ENCODE measurements at regions not wholly inside any gene's neighbourhood (a gene's known extent, or its start where the extent isn't known, plus 50 kb on each side); places are given as distances from the start of the nearest gene placed in this dataset.

DNA sequence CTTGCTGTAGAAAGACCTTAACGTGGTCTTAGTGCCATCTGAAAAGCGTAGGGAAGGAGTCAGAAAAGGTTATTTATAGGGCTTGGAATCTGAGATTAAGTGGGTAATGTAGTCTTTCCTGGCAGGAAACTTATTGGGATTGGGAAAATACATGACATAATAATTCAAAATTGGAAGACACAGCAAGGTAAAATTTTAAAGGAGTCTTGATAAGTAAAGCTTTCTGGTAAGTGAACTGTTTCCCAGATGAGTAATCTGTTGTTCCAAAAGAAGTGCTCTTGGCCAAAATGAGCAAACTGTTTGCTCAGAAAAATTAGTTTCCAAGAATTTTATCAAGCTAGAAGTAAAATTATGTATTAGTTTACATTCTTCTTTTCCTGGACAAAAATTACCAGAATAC is 149.3 kb upstream of the TMTC2 start:
- no peak overlapping the region for H3K4ac ChIP-seq (ENCODE audit: low read length)

DNA sequence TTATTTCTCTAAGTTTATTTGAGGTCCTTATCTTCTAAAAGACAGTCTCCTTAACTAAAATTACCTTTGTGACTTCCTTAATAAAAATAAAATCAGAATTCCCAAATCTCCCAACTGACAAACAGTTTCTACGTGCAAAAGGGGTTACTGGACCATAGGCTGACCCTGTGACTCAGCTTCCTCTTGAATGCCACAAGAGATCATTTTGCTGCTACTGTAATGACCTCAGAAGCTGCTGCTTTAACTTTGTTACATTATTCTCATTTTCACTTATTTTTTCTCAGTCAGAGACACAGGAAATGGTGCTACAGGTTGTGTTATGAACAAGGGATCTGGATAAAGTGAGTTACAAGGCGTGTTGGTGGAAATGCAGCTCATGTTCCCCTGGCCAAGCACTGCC is 132.2 kb upstream of the TMTC2 start:
- Histone ChIP-seq H3K27me3 (ENCODE audit: control insufficient read depth in 3 of 3, insufficient read depth in 3 of 3, low read depth in 1 of 3, low read length in 3 of 3) (no peaks in the 10 kb centered on the region), H3K4me2 (ENCODE audit: insufficient read depth, low read length, poor library complexity, severe bottlenecking) (no peak overlapping the region), H2AK5ac (ENCODE audit: low read depth, low read length) (no peak overlapping the region), H3K9me3 (replicated peaks in 1 of 2; ENCODE audit: control insufficient read depth in 2 of 2, insufficient read depth in 1 of 2, low read depth in 1 of 2, low read length in 2 of 2) (peaks cover 0 to 1% of the 10 kb centered on the region in 2 donors), H3K14ac (ENCODE audit: low read length) (no peak overlapping the region), H3K9ac (ENCODE audit: low read depth, low read length, poor library complexity) (no peak overlapping the region), H3K4me3 (ENCODE audit: low read length in 2 of 2) (no peak overlapping the region), H4K91ac (ENCODE audit: low read depth, low read length, poor library complexity) (no peak overlapping the region), H3K4ac (ENCODE audit: low read length) (no peak overlapping the region), H4K8ac (ENCODE audit: low read depth, low read length) (no peak overlapping the region), H3K27ac (replicated peaks; ENCODE audit: low read length) (no peak overlapping the region), H3K36me3 (replicated peaks in 1 of 2; ENCODE audit: control insufficient read depth in 2 of 2, insufficient read depth in 2 of 2, low read length in 2 of 2) (no peaks in the 10 kb centered on the region), H2BK5ac (ENCODE audit: low read length) (no peak overlapping the region), H2BK15ac (ENCODE audit: low read length) (no peak overlapping the region), H2BK120ac (ENCODE audit: low read depth, low read length) (no peak overlapping the region), H3K4me1 (ENCODE audit: control insufficient read depth in 2 of 2, insufficient read depth in 1 of 2, low read depth in 1 of 2, low read length in 2 of 2) (no peaks in the 10 kb centered on the region), H2BK12ac (ENCODE audit: low read length) (no peak overlapping the region), H2AFZ (ENCODE audit: low read length) (no peak overlapping the region), H3K23ac (ENCODE audit: low read depth, low read length, poor library complexity) (no peak overlapping the region), H3K79me1 (ENCODE audit: low read depth, low read length) (no peaks in the 10 kb centered on the region), H3K18ac (ENCODE audit: low read length) (no peak overlapping the region)
- no peak for DNase-seq (ENCODE audit: low spot score)
- no CpG with 5 or more reads among the region's 2 CpGs for WGBS, 2 donors (ENCODE audit: extremely low coverage in 2 of 2, insufficient read length in 2 of 2, insufficient replicate concordance in 1 of 2)

More for the DNA sequence above, 149.3 kb upstream of the TMTC2 start:
- Histone ChIP-seq H2BK12ac (ENCODE audit: low read length) (no peak overlapping the region), H2BK5ac (ENCODE audit: low read length) (no peak overlapping the region), H4K8ac (ENCODE audit: low read depth, low read length) (no peak overlapping the region), H3K36me3 (replicated peaks in 1 of 2; ENCODE audit: control insufficient read depth in 2 of 2, insufficient read depth in 2 of 2, low read length in 2 of 2) (no peaks in the 10 kb centered on the region), H3K9ac (ENCODE audit: low read depth, low read length, poor library complexity) (no peak overlapping the region), H3K14ac (ENCODE audit: low read length) (no peak overlapping the region), H2BK15ac (ENCODE audit: low read length) (no peak overlapping the region), H2AFZ (ENCODE audit: low read length) (no peak overlapping the region), H3K4me3 (ENCODE audit: low read length in 2 of 2) (no peak overlapping the region), H3K9me3 (replicated peaks in 1 of 2; ENCODE audit: control insufficient read depth in 2 of 2, insufficient read depth in 1 of 2, low read depth in 1 of 2, low read length in 2 of 2) (peaks cover 0 to 6% of the 10 kb centered on the region in 2 donors), H2AK5ac (ENCODE audit: low read depth, low read length) (no peak overlapping the region), H3K27ac (replicated peaks; ENCODE audit: low read length) (no peak overlapping the region), H3K23ac (ENCODE audit: low read depth, low read length, poor library complexity) (no peak overlapping the region), H2BK120ac (ENCODE audit: low read depth, low read length) (no peak overlapping the region), H3K4me2 (ENCODE audit: insufficient read depth, low read length, poor library complexity, severe bottlenecking) (no peak overlapping the region), H3K79me1 (ENCODE audit: low read depth, low read length) (no peaks in the 10 kb centered on the region), H3K4me1 (ENCODE audit: control insufficient read depth in 2 of 2, insufficient read depth in 1 of 2, low read depth in 1 of 2, low read length in 2 of 2) (no peaks in the 10 kb centered on the region), H3K18ac (ENCODE audit: low read length) (no peak overlapping the region), H3K27me3 (ENCODE audit: control insufficient read depth in 3 of 3, insufficient read depth in 3 of 3, low read depth in 1 of 3, low read length in 3 of 3) (no peaks in the 10 kb centered on the region), H4K91ac (ENCODE audit: low read depth, low read length, poor library complexity) (no peak overlapping the region)
- DNase-seq (ENCODE audit: low spot score) = no peak
- WGBS, 2 donors (ENCODE audit: extremely low coverage in 2 of 2, insufficient read length in 2 of 2, insufficient replicate concordance in 1 of 2) = no CpG with 5 or more reads among the region's 2 CpGs

DNA sequence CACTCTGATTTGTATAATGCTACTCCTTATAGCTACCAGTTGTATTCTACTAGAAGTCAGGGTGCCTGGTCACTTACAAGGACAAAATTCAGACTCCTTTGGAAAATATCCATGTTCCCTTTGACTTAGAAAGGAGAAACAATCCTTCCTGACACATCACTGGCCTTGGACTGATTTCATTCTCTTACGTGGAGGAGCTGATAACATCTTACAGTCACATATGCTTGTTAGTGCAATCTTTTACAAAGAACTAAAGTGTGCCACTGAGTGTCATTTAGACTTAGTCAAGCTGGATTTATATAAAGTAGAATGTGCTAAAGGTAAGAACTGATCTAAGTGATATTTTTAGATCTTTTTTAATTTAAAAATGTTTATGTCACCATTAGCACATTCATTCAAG is 131.0 kb upstream of the TMTC2 start:
- H3K4me2 ChIP-seq (ENCODE audit: insufficient read depth, low read length, poor library complexity, severe bottlenecking) = no peak overlapping the region
- H3K23ac ChIP-seq (ENCODE audit: low read depth, low read length, poor library complexity) = no peak overlapping the region
- no peak overlapping the region for H3K18ac ChIP-seq (ENCODE audit: low read length)
- H3K9me3 ChIP-seq (replicated peaks in 1 of 2; ENCODE audit: control insufficient read depth in 2 of 2, insufficient read depth in 1 of 2, low read depth in 1 of 2, low read length in 2 of 2) = peaks cover 0 to 1% of the 10 kb centered on the region in 2 donors
- H3K4ac ChIP-seq (ENCODE audit: low read length) = no peak overlapping the region
- no peak overlapping the region for H2BK15ac ChIP-seq (ENCODE audit: low read length)
- H4K91ac ChIP-seq (ENCODE audit: low read depth, low read length, poor library complexity) = no peak overlapping the region
- no peak overlapping the region for H2AK5ac ChIP-seq (ENCODE audit: low read depth, low read length)
- no peaks in the 10 kb centered on the region for H3K4me1 ChIP-seq (ENCODE audit: control insufficient read depth in 2 of 2, insufficient read depth in 1 of 2, low read depth in 1 of 2, low read length in 2 of 2)
- H3K79me1 ChIP-seq (ENCODE audit: low read depth, low read length) = no peaks in the 10 kb centered on the region
- no peaks in the 10 kb centered on the region for H3K27me3 ChIP-seq (ENCODE audit: control insufficient read depth in 3 of 3, insufficient read depth in 3 of 3, low read depth in 1 of 3, low read length in 3 of 3)
- H2BK12ac ChIP-seq (ENCODE audit: low read length) = no peak overlapping the region
- whole genome bisulfite sequencing, 2 donors (ENCODE audit: extremely low coverage in 2 of 2, insufficient read length in 2 of 2, insufficient replicate concordance in 1 of 2) = no CpG with 5 or more reads among the region's 1 CpG
- H3K9ac ChIP-seq (ENCODE audit: low read depth, low read length, poor library complexity) = no peak overlapping the region
- no peak overlapping the region for H4K8ac ChIP-seq (ENCODE audit: low read depth, low read length)
- no peak overlapping the region for H3K4me3 ChIP-seq (ENCODE audit: low read length in 2 of 2)
- H3K36me3 ChIP-seq (replicated peaks in 1 of 2; ENCODE audit: control insufficient read depth in 2 of 2, insufficient read depth in 2 of 2, low read length in 2 of 2) = no peaks in the 10 kb centered on the region
- H2BK5ac ChIP-seq (ENCODE audit: low read length) = no peak overlapping the region
- no peak overlapping the region for H3K27ac ChIP-seq (replicated peaks; ENCODE audit: low read length)
- no peak for DNase-seq (ENCODE audit: low spot score)
- H2AFZ ChIP-seq (ENCODE audit: low read length) = no peak overlapping the region
- H2BK120ac ChIP-seq (ENCODE audit: low read depth, low read length) = no peak overlapping the region
- H3K14ac ChIP-seq (ENCODE audit: low read length) = no peak overlapping the region

DNA sequence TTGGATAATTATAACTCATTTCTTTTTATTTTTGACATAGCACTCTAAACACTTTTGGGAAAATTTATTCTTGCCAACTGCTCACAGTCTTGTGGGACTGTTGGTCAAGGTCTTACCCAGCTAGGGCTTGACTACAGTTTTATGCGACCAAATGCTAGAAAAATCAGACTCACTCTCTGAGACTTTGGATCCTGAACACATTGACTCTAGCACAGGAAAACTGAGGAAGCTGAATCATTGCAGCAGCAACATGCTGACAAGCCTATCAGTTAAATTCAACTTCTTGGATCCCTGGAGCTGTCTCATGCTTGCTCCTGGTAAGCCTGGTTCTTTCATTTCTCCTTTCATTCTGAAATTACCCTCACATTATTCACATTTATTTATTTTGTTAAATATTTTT is 120.7 kb upstream of the TMTC2 start:
- no peak overlapping the region for H3K18ac ChIP-seq (ENCODE audit: low read length)
- no peaks in the 10 kb centered on the region for H3K79me1 ChIP-seq (ENCODE audit: low read depth, low read length)
- H3K27ac ChIP-seq (replicated peaks; ENCODE audit: low read length) = no peak overlapping the region
- H3K9ac ChIP-seq (ENCODE audit: low read depth, low read length, poor library complexity) = no peak overlapping the region
- H3K4me2 ChIP-seq (ENCODE audit: insufficient read depth, low read length, poor library complexity, severe bottlenecking) = no peak overlapping the region
- H3K4me3 ChIP-seq (ENCODE audit: low read length in 2 of 2) = no peak overlapping the region
- H3K14ac ChIP-seq (ENCODE audit: low read length) = no peak overlapping the region
- no peaks in the 10 kb centered on the region for H3K4me1 ChIP-seq (ENCODE audit: control insufficient read depth in 2 of 2, insufficient read depth in 1 of 2, low read depth in 1 of 2, low read length in 2 of 2)
- H3K36me3 ChIP-seq (replicated peaks in 1 of 2; ENCODE audit: control insufficient read depth in 2 of 2, insufficient read depth in 2 of 2, low read length in 2 of 2) = no peaks in the 10 kb centered on the region
- no peak for DNase-seq (ENCODE audit: low spot score)
- no peak overlapping the region for H4K91ac ChIP-seq (ENCODE audit: low read depth, low read length, poor library complexity)
- no peak overlapping the region for H2AFZ ChIP-seq (ENCODE audit: low read length)
- WGBS, 2 donors (ENCODE audit: extremely low coverage in 2 of 2, insufficient read length in 2 of 2, insufficient replicate concordance in 1 of 2) = no CpG with 5 or more reads among the region's 1 CpG
- H2BK5ac ChIP-seq (ENCODE audit: low read length) = no peak overlapping the region
- H4K8ac ChIP-seq (ENCODE audit: low read depth, low read length) = no peak overlapping the region
- H2BK12ac ChIP-seq (ENCODE audit: low read length) = no peak overlapping the region
- H3K23ac ChIP-seq (ENCODE audit: low read depth, low read length, poor library complexity) = no peak overlapping the region
- no peak overlapping the region for H3K4ac ChIP-seq (ENCODE audit: low read length)
- no peak overlapping the region for H2BK120ac ChIP-seq (ENCODE audit: low read depth, low read length)
- H2BK15ac ChIP-seq (ENCODE audit: low read length) = no peak overlapping the region
- no peaks in the 10 kb centered on the region for H3K27me3 ChIP-seq (ENCODE audit: control insufficient read depth in 3 of 3, insufficient read depth in 3 of 3, low read depth in 1 of 3, low read length in 3 of 3)
- H2AK5ac ChIP-seq (ENCODE audit: low read depth, low read length) = no peak overlapping the region
- no peaks in the 10 kb centered on the region for H3K9me3 ChIP-seq (replicated peaks in 1 of 2; ENCODE audit: control insufficient read depth in 2 of 2, insufficient read depth in 1 of 2, low read depth in 1 of 2, low read length in 2 of 2)

Measured in neuronal stem cell (in vitro differentiated cells).